ENCODE measurements at regions not wholly inside any gene's neighbourhood (a gene's known extent, or its start where the extent isn't known, plus 50 kb on each side); places are given as distances from the start of the nearest gene placed in this dataset.
"Not testable (repeated sequence)": the region's sequence is repeated elsewhere in the genome, so short reads cannot be mapped to it uniquely, and the experiment has no call there.

GRCh38 chr4:137738375-137738990, 206.2 kb upstream of the PCDH18 start:
- no peaks in the 10 kb centered on the region for H3K36me3 ChIP-seq (replicated peaks)
- H3K4me1 ChIP-seq = no peaks in the 10 kb centered on the region
- no peak for DNase-seq (ENCODE audit: low spot score in 2 of 2)
- no peak overlapping the region for H3K4me3 ChIP-seq
- H3K9me3 ChIP-seq = no peaks in the 10 kb centered on the region
- H3K27me3 ChIP-seq (ENCODE audit: low read depth) = no peaks in the 10 kb centered on the region
- in situ Hi-C loops (cut with MboI; ENCODE audit: low sequenced_read_pairs) = no loop called here

GRCh38 chr4:137735561-137736104, 203.3 kb upstream of the PCDH18 start:
- no peak overlapping the region for H3K4me3 ChIP-seq
- H3K36me3 ChIP-seq (replicated peaks) = no peaks in the 10 kb centered on the region
- DNase-seq (ENCODE audit: low spot score in 2 of 2) = no peak
- no peaks in the 10 kb centered on the region for H3K9me3 ChIP-seq
- no peaks in the 10 kb centered on the region for H3K27me3 ChIP-seq (ENCODE audit: low read depth)
- H3K4me1 ChIP-seq = no peaks in the 10 kb centered on the region
- in situ Hi-C loops (cut with MboI; ENCODE audit: low sequenced_read_pairs) = no loop called here

GRCh38 chr4:137733174-137734141, 201.2 kb upstream of the PCDH18 start:
- H3K9me3 ChIP-seq; H3K27me3 ChIP-seq (ENCODE audit: low read depth); in situ Hi-C loops (cut with MboI; ENCODE audit: low sequenced_read_pairs); H3K4me1 ChIP-seq; H3K36me3 ChIP-seq (replicated peaks); H3K4me3 ChIP-seq: not testable (repeated sequence)
- DNase-seq (ENCODE audit: low spot score in 2 of 2) = peak in 1 of 2 experiments; percentile 58

GRCh38 chr4:137722910-137723309, 190.6 kb upstream of the PCDH18 start:
- no peak for DNase-seq (ENCODE audit: low spot score in 2 of 2)
- H3K27me3 ChIP-seq (ENCODE audit: low read depth) = no peaks in the 10 kb centered on the region
- no peak overlapping the region for H3K4me3 ChIP-seq
- no peaks in the 10 kb centered on the region for H3K36me3 ChIP-seq (replicated peaks)
- no peaks in the 10 kb centered on the region for H3K4me1 ChIP-seq
- in situ Hi-C loops (cut with MboI; ENCODE audit: low sequenced_read_pairs) = no loop called here
- no peaks in the 10 kb centered on the region for H3K9me3 ChIP-seq

- no peaks in the 10 kb centered on the region for H3K36me3 ChIP-seq (replicated peaks)
- peaks cover 3% of the 10 kb centered on the region; the same call in 1 of the 2 replicates for H3K4me1 ChIP-seq
- H3K9me3 ChIP-seq = no peaks in the 10 kb centered on the region
- no peaks in the 10 kb centered on the region for H3K27me3 ChIP-seq (ENCODE audit: low read depth)
- in situ Hi-C loops (cut with MboI; ENCODE audit: low sequenced_read_pairs) = no loop called here
- no peak overlapping the region for H3K4me3 ChIP-seq
- no peak for DNase-seq (ENCODE audit: low spot score in 2 of 2)
These were observed 179.2 kb upstream of the PCDH18 start for GRCh38 chr4:137711502-137711901.

- Histone ChIP-seq H3K36me3 (replicated peaks) (no peaks in the 10 kb centered on the region), H3K9me3 (no peaks in the 10 kb centered on the region), H3K4me3 (no peak overlapping the region), H3K27me3 (ENCODE audit: low read depth) (no peaks in the 10 kb centered on the region), H3K4me1 (peaks cover 3% of the 10 kb centered on the region; the same call in 1 of the 2 replicates)
- in situ Hi-C loops (cut with MboI; ENCODE audit: low sequenced_read_pairs) = no loop called here
- DNase-seq (ENCODE audit: low spot score in 2 of 2) = no peak
These were observed 175.3 kb upstream of the PCDH18 start for GRCh38 chr4:137707626-137708025.

- in situ Hi-C loops (cut with MboI; ENCODE audit: low sequenced_read_pairs) = no loop called here
- H3K9me3 ChIP-seq = no peaks in the 10 kb centered on the region
- no peak for DNase-seq (ENCODE audit: low spot score in 2 of 2)
- H3K27me3 ChIP-seq (ENCODE audit: low read depth) = no peaks in the 10 kb centered on the region
- no peaks in the 10 kb centered on the region for H3K36me3 ChIP-seq (replicated peaks)
- no peak overlapping the region for H3K4me3 ChIP-seq
- H3K4me1 ChIP-seq = peaks cover 6% of the 10 kb centered on the region
These were observed 174.9 kb upstream of the PCDH18 start for GRCh38 chr4:137707102-137707620.

GRCh38 chr4:137705171-137705783, 173.0 kb upstream of the PCDH18 start:
- no peak for DNase-seq (ENCODE audit: low spot score in 2 of 2)
- peaks cover 12% of the 10 kb centered on the region for H3K4me1 ChIP-seq
- in situ Hi-C loops (cut with MboI; ENCODE audit: low sequenced_read_pairs) = no loop called here
- no peaks in the 10 kb centered on the region for H3K36me3 ChIP-seq (replicated peaks)
- H3K9me3 ChIP-seq = no peaks in the 10 kb centered on the region
- no peaks in the 10 kb centered on the region for H3K27me3 ChIP-seq (ENCODE audit: low read depth)
- H3K4me3 ChIP-seq = no peak overlapping the region

GRCh38 chr4:137703195-137703594, 170.9 kb upstream of the PCDH18 start:
- Histone ChIP-seq H3K36me3 (replicated peaks) (no peaks in the 10 kb centered on the region), H3K27me3 (ENCODE audit: low read depth) (no peaks in the 10 kb centered on the region), H3K4me3 (no peak overlapping the region), H3K9me3 (no peaks in the 10 kb centered on the region), H3K4me1 (peaks cover 9% of the 10 kb centered on the region)
- in situ Hi-C loops (cut with MboI; ENCODE audit: low sequenced_read_pairs) = no loop called here
- no peak for DNase-seq (ENCODE audit: low spot score in 2 of 2)

GRCh38 chr4:137702512-137702911, 170.2 kb upstream of the PCDH18 start:
- no peaks in the 10 kb centered on the region for H3K27me3 ChIP-seq (ENCODE audit: low read depth)
- in situ Hi-C loops (cut with MboI; ENCODE audit: low sequenced_read_pairs) = no loop called here
- H3K4me3 ChIP-seq = no peak overlapping the region
- H3K9me3 ChIP-seq = no peaks in the 10 kb centered on the region
- peaks cover 9% of the 10 kb centered on the region for H3K4me1 ChIP-seq
- DNase-seq (ENCODE audit: low spot score in 2 of 2) = no peak
- H3K36me3 ChIP-seq (replicated peaks) = no peaks in the 10 kb centered on the region

- Histone ChIP-seq H3K4me3 (no peak overlapping the region), H3K4me1 (peaks cover 9% of the 10 kb centered on the region), H3K27me3 (ENCODE audit: low read depth) (no peaks in the 10 kb centered on the region), H3K36me3 (replicated peaks) (no peaks in the 10 kb centered on the region), H3K9me3 (no peaks in the 10 kb centered on the region)
- in situ Hi-C loops (cut with MboI; ENCODE audit: low sequenced_read_pairs) = no loop called here
- DNase-seq (ENCODE audit: low spot score in 2 of 2) = no peak
These were observed 169.1 kb upstream of the PCDH18 start for GRCh38 chr4:137701401-137701800.

- H3K4me1 ChIP-seq = peaks cover 14% of the 10 kb centered on the region
- H3K9me3 ChIP-seq = no peaks in the 10 kb centered on the region
- no peaks in the 10 kb centered on the region for H3K27me3 ChIP-seq (ENCODE audit: low read depth)
- DNase-seq (ENCODE audit: low spot score in 2 of 2) = no peak
- in situ Hi-C loops (cut with MboI; ENCODE audit: low sequenced_read_pairs) = no loop called here
- H3K4me3 ChIP-seq = no peak overlapping the region
- H3K36me3 ChIP-seq (replicated peaks) = no peaks in the 10 kb centered on the region
These were observed 168.5 kb upstream of the PCDH18 start for GRCh38 chr4:137700751-137701150.

- Histone ChIP-seq H3K27me3 (ENCODE audit: low read depth) (no peaks in the 10 kb centered on the region), H3K36me3 (replicated peaks) (no peaks in the 10 kb centered on the region), H3K9me3 (no peaks in the 10 kb centered on the region), H3K4me3 (no peak overlapping the region), H3K4me1 (peaks cover 20% of the 10 kb centered on the region)
- in situ Hi-C loops (cut with MboI; ENCODE audit: low sequenced_read_pairs) = no loop called here
- DNase-seq (ENCODE audit: low spot score in 2 of 2) = no peak
These were observed 167.8 kb upstream of the PCDH18 start for GRCh38 chr4:137700072-137700471.
